ENCODE measurements at regions not wholly inside any gene's neighbourhood (a gene's known extent, or its start where the extent isn't known, plus 50 kb on each side); places are given as distances from the start of the nearest gene placed in this dataset.
"Not testable (repeated sequence)": the region's sequence is repeated elsewhere in the genome, so short reads cannot be mapped to it uniquely, and the experiment has no call there.

DNA sequence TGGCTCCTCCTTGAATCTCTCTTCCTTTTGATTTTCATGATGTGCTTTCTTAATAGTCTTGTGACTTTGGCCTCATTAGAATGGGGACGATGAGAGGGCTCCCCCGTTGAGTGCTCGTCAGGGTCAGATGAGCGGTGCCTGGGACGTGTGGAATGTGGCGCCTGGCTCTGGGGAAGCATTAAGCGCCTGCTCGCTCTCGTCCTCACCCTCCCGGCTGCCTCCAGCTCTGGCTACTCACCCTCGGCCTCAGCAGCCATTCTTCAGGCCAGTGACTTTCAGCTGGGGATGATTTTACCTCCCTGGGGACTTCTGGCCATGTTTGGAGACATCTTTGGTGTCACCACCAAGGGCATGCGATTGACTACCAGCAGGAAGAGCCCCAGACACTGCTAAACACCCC, 69.7 kb downstream of the RPS6KA4 start:
- H3K4me3 ChIP-seq (ENCODE audit: low read depth, low read length) = no peak overlapping the region
- no peak for DNase-seq (ENCODE audit: low read depth)
- TF ChIP-seq, protein P1, sequence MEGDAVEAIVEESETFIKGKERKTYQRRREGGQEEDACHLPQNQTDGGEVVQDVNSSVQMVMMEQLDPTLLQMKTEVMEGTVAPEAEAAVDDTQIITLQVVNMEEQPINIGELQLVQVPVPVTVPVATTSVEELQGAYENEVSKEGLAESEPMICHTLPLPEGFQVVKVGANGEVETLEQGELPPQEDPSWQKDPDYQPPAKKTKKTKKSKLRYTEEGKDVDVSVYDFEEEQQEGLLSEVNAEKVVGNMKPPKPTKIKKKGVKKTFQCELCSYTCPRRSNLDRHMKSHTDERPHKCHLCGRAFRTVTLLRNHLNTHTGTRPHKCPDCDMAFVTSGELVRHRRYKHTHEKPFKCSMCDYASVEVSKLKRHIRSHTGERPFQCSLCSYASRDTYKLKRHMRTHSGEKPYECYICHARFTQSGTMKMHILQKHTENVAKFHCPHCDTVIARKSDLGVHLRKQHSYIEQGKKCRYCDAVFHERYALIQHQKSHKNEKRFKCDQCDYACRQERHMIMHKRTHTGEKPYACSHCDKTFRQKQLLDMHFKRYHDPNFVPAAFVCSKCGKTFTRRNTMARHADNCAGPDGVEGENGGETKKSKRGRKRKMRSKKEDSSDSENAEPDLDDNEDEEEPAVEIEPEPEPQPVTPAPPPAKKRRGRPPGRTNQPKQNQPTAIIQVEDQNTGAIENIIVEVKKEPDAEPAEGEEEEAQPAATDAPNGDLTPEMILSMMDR (IDR thresholded peaks at IDR 0.05; ENCODE audit: low read depth, low read length, missing control alignments) = no peak

DNA sequence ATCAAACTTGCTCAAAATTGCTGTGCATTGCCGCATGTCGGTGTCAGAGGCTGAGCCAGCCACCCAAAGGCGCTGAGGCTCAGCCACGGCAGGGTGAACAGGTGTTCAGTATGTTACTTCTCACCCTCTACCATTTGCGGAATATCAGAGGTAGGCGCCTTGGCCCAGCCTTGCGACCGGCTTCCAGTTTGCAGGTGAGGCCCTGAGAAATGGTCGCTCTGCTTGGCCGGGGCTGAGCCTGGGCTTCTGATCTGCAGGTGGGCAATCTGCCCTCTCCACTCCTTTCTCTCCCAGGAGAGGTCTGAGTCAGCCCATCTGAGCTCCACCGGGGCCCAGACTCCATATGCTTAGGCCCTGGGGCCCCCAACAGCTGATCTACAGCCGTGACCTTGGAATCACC, 71.0 kb downstream of the RPS6KA4 start:
- DNase-seq (ENCODE audit: low read depth) = no peak
- TF ChIP-seq, protein P1 (IDR thresholded peaks at IDR 0.05; ENCODE audit: low read depth, low read length, missing control alignments) = no peak
- no peak overlapping the region for H3K4me3 ChIP-seq (ENCODE audit: low read depth, low read length)

DNA sequence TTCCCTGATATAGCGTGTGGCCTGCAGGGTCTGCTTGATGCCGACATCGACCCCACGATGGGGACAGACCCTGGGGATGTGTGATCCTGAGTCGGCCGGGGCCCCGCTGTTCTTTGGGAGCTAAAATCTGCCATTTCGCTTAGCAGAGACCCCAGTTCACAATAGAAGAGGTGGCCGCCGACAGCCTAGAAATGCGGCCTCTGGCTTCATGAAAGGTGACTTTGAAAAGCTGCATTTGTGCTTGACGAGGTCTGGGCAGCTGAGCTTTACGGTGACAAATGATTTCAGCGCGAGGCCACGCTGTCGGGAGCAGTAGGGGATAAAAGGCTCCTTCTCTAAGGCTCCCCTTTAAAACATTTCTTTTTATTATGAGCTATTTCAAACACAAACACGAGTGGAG, 71.7 kb downstream of the RPS6KA4 start:
- no peak overlapping the region for H3K4me3 ChIP-seq (ENCODE audit: low read depth, low read length)
- TF ChIP-seq, protein P1 (IDR thresholded peaks at IDR 0.05; ENCODE audit: low read depth, low read length, missing control alignments) = no peak
- DNase-seq (ENCODE audit: low read depth) = no peak

DNA sequence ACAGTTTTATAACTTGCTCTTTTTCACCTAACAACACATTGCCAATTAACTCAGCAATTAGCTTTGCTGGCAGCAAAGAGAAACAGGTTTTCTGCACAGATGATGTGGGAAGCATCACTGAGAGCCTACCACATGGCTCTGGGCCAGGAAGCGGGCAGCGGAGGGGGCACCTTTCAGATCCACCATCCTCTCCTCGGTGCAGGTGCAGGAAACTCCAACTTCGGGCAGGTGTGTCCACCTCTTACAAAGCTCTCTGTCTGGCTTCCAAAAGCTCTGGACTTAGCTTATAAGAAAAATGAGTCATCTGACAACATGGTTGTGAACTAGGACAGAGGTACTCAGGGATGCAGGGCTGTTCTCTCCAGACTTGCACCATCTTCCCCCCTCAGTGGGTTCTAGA, 77.0 kb downstream of the RPS6KA4 start:
- no peak for DNase-seq (ENCODE audit: low read depth)
- TF ChIP-seq, protein P1 (IDR thresholded peaks at IDR 0.05; ENCODE audit: low read depth, low read length, missing control alignments) = no peak
- H3K4me3 ChIP-seq (ENCODE audit: low read depth, low read length) = no peak overlapping the region

DNA sequence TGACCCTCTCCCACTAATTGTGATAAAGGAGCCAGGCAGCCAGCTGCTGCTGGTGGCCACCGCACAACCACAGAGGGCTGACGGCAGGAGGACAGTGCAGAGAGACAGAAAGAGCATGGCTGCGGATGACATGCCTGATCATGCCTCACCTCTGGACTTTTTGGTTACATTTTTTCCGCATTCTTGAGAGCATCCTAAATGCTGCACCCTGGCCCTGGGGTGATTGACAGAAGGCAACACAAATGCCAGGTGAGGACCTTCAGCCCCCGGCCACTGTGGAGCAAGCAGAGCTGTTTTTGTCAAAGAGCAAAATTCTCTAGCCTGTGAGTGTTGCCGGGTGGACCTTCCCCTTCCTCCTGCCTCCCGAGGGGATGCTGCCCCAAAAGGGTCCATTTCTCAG, 78.5 kb downstream of the RPS6KA4 start:
- TF ChIP-seq, protein P1 (IDR thresholded peaks at IDR 0.05; ENCODE audit: low read depth, low read length, missing control alignments) = no peak
- no peak overlapping the region for H3K4me3 ChIP-seq (ENCODE audit: low read depth, low read length)
- DNase-seq (ENCODE audit: low read depth) = no peak

DNA sequence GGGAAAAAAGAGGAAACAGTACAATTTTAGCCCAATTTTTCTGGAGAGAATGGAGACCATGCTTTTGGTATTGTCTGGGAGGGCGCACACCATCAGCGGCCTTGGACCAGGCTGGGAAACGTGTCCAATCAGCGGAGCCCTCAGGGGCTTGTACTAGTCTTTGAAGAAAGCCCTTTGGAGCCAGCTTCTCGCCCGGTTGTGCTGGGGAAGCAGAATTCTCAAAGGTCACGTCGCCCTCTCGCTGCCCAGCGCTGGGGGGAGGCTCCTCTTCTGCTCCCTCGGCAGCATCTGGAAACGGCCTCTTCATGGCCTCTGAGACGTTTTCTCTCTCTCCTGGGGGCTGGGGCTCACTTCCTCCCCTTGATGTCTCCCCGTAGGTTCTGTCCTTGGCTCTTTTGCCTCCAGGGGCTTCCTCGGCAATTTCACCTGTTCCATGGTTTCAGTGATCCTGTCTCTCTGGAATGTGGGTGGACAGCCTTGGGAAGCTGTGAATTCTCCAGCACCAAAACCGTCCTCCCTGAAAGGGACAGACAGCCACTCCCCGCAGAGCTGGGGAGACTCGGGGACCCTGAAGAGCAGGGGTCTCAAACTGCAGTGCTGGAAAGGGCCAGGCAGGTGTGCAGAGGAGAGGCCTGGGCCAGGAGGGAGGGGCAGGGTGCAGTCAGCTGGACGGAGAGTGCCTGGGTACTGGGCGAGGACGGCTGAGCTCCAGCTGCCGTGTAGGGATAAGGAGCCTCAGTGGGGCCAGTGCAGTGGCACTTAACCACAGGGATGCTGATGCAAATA, 80.2 kb downstream of the RPS6KA4 start:
- TF ChIP-seq, protein P1 (IDR thresholded peaks at IDR 0.05; ENCODE audit: low read depth, low read length, missing control alignments) = no peak
- no peak overlapping the region for H3K4me3 ChIP-seq (ENCODE audit: low read depth, low read length)
- DNase-seq (ENCODE audit: low read depth) = no peak

DNA sequence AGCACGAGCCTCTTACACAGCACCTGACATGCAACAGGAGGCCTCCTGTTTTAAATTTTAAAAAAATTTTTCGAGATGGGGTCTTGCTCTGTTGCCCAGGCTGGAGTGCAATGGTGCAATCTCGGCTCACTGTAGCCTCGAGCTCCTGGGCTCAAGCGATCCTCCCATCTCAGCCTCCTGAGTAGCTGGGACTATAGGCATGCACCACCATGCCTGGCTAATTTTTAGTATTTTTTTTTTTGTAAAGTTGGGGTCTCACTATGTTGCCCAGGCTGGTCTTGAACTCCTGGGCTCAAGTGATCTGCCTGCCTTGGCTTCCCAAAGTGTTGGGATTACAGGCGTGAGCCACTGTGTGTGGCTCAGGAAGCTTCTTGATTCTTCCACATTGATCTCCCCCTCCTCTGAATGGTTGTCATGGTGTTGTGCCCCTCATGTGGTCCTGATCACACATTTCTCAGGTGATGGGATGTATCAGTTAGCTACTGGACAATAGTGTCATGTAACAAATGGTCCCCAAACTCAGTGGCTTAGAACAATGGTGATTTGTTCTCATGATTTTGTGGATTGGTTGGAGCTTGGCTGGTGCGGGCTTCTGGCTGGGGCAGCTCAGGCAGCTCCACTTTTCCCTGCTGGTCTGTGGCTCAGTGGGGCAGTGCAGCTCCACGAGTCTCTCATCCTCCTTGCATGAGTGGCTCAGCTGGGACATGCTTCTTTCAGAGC, 81.0 kb downstream of the RPS6KA4 start:
- DNase-seq (ENCODE audit: low read depth); H3K4me3 ChIP-seq (ENCODE audit: low read depth, low read length): not testable (repeated sequence)
